ENCODE measurements at regions not wholly inside any gene's neighbourhood (a gene's known extent, or its start where the extent isn't known, plus 50 kb on each side); places are given as distances from the start of the nearest gene placed in this dataset.

- TF ChIP-seq ZNF317 (CRISPR knock-in tag; IDR thresholded peaks at IDR 0.05; ENCODE audit: borderline replicate concordance, low read depth) (no peak), ATF6 (CRISPR knock-in tag; IDR thresholded peaks at IDR 0.05) (no peak), PREB (CRISPR knock-in tag; IDR thresholded peaks at IDR 0.05; ENCODE audit: borderline replicate concordance) (no peak), IRF2 (CRISPR knock-in tag; IDR thresholded peaks at IDR 0.05; ENCODE audit: borderline replicate concordance, low read depth) (no peak), ETV6 (CRISPR knock-in tag; IDR thresholded peaks at IDR 0.05) (no peak), RORB (CRISPR knock-in tag; IDR thresholded peaks at IDR 0.05) (no peak), ZBTB21 (CRISPR knock-in tag; IDR thresholded peaks at IDR 0.05; ENCODE audit: borderline replicate concordance) (no peak), SMAD4 (CRISPR knock-in tag; IDR thresholded peaks at IDR 0.05) (no peak)
Observed at GRCh38 chr15:62894322-62895085, 148.0 kb upstream of the TPM1 start (continued).

DNA sequence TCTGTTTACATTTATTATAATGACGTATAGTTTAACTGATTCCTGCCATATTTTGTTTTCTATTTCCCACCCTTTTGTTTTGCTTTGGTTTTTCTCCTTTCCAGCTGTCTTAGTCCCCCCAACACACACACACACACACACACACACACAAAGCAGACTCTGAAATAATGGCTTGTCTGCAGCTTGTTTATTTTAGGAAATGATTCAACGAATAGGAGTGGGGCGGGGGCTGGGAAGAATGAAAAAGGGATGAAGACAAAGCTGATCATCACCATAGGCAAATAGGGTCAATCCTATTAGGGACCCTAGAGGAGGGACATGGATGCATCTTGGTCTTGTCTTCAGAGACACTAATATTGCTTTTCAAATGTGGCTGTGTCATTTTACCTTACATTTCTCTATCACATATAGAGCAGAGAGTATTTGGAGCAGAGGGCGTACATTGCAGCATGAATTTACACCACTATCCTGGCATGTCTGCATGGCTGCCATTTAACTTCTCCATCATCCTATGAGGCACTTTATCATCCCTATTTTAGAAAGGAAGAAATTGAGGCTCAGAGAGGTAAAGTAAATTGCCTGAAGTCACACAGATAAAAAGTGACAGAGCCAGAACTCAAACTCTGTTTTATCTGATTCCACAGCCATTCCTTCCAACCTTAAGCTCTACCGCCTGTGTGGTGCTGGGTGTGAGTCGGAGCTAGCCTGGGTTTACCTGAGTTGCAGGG, 147.2 kb upstream of the TPM1 start:
- Mint-ChIP-seq H3K27ac (peak overlapping the region; percentile 64; the same call in 1 of the 2 replicates), H3K9me3 (no peaks in the 10 kb centered on the region), H3K4me3 (no peak overlapping the region), H3K36me3 (no peaks in the 10 kb centered on the region), H3K27me3 (ENCODE audit: low read depth) (no peaks in the 10 kb centered on the region), H3K4me1 (peaks cover 34% of the 10 kb centered on the region)
- ATAC-seq (no peak), DNase-seq (ENCODE audit: low spot score) (no peak)
- POLR2A ChIA-PET = interaction anchor here (0.6 kb wide), 1 partner anchor 102 kb away, joined by 3 read pairs; no protein-coding TSS in a partner anchor
- CTCF ChIA-PET = interaction anchor here (0.6 to 1.0 kb wide), 5 partner anchors 18 to 198 kb away, joined by 3 to 4 read pairs (median 3); partner anchors contain the start of gene TPM1
- TF ChIP-seq CREB1 (CRISPR knock-in tag; IDR thresholded peaks at IDR 0.05) (no peak), NR1H2 (CRISPR knock-in tag; IDR thresholded peaks at IDR 0.05) (no peak), ZNF263 (CRISPR knock-in tag; IDR thresholded peaks at IDR 0.05; ENCODE audit: low read depth) (no peak), ATF6 (CRISPR knock-in tag; IDR thresholded peaks at IDR 0.05) (no peak)

GRCh38 chr15:62895905-62896316, 146.6 kb upstream of the TPM1 start:
- ATAC-seq = no peak
- Mint-ChIP-seq H3K4me3 (no peak overlapping the region), H3K27ac (peak overlapping the region; percentile 64; the same call in 1 of the 2 replicates), H3K4me1 (peaks cover 37% of the 10 kb centered on the region), H3K9me3 (no peaks in the 10 kb centered on the region), H3K27me3 (ENCODE audit: low read depth) (no peaks in the 10 kb centered on the region), H3K36me3 (no peaks in the 10 kb centered on the region)
- ChIA-PET POLR2A (no interaction called here), CTCF (interaction anchor here (0.6 to 1.0 kb wide), 4 partner anchors 17 to 152 kb away, joined by 3 read pairs; partner anchors contain the start of gene TPM1)
- no peak for DNase-seq (ENCODE audit: low spot score)
- TF ChIP-seq JUN (CRISPR knock-in tag; IDR thresholded peaks at IDR 0.05) = no peak
- peak; percentile 64 for TF ChIP-seq GABPB1 (CRISPR knock-in tag; IDR thresholded peaks at IDR 0.05)

DNA sequence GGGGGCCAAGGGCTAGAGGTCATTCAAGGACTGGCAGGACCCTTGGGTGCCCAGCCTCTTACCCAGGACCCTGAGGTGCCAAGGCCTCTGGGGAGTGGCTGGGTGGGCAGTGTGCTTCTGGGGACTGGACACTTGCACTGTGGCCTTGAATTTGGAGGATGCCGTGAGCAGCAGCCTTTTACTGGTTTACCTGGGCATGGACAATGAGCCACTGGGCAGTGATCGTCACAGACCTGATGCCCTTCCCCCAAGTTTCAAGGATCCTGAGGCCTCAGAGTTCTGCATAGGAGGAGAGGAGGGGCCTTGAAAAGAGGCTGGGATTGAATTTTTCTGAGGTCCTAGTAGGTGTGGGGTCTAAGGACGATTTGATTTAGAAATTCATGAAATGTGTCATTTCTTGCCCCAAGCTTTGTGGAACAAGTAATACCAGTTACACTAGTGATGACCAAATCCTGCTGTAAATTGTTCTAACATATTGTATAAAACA, 146.1 kb upstream of the TPM1 start:
- Mint-ChIP-seq H3K27me3 (ENCODE audit: low read depth) (no peaks in the 10 kb centered on the region), H3K27ac (peak overlapping the region; percentile 21; the same call in 1 of the 2 replicates), H3K9me3 (no peaks in the 10 kb centered on the region), H3K36me3 (no peaks in the 10 kb centered on the region), H3K4me3 (no peak overlapping the region), H3K4me1 (peaks cover 41% of the 10 kb centered on the region)
- CTCF ChIA-PET = no interaction called here
- POLR2A ChIA-PET = no interaction called here
- no peak for DNase-seq (ENCODE audit: low spot score)
- ATAC-seq = peak; percentile 49
- no peak for TF ChIP-seq SMAD3 (CRISPR knock-in tag; IDR thresholded peaks at IDR 0.05; ENCODE audit: borderline replicate concordance)
- TF ChIP-seq, protein P1, sequence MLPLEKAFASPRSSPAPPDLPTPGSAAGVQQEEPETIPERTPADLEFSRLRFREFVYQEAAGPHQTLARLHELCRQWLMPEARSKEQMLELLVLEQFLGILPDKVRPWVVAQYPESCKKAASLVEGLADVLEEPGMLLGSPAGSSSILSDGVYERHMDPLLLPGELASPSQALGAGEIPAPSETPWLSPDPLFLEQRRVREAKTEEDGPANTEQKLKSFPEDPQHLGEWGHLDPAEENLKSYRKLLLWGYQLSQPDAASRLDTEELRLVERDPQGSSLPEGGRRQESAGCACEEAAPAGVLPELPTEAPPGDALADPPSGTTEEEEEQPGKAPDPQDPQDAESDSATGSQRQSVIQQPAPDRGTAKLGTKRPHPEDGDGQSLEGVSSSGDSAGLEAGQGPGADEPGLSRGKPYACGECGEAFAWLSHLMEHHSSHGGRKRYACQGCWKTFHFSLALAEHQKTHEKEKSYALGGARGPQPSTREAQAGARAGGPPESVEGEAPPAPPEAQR (CRISPR knock-in tag; IDR thresholded peaks at IDR 0.05) = no peak
- no peak for TF ChIP-seq GRHL2 (CRISPR knock-in tag; IDR thresholded peaks at IDR 0.05; ENCODE audit: insufficient replicate concordance, severe bottlenecking)
- no peak for TF ChIP-seq ZNF317 (CRISPR knock-in tag; IDR thresholded peaks at IDR 0.05; ENCODE audit: borderline replicate concordance, low read depth)
- no peak for TF ChIP-seq GTF2I (CRISPR knock-in tag; conservative IDR thresholded peaks at IDR 0.05)
- TF ChIP-seq NFATC4 (CRISPR knock-in tag; IDR thresholded peaks at IDR 0.05) = no peak
- TF ChIP-seq TEAD4 (CRISPR knock-in tag; IDR thresholded peaks at IDR 0.05) = no peak
- TF ChIP-seq FOXJ3 (CRISPR knock-in tag; IDR thresholded peaks at IDR 0.05; ENCODE audit: borderline replicate concordance) = no peak
- TF ChIP-seq CREB1 (CRISPR knock-in tag; IDR thresholded peaks at IDR 0.05) = no peak
- no peak for TF ChIP-seq JAZF1 (CRISPR knock-in tag; IDR thresholded peaks at IDR 0.05)
